ENCODE measurements at regions not wholly inside any gene's neighbourhood (a gene's known extent, or its start where the extent isn't known, plus 50 kb on each side); places are given as distances from the start of the nearest gene placed in this dataset.

DNA sequence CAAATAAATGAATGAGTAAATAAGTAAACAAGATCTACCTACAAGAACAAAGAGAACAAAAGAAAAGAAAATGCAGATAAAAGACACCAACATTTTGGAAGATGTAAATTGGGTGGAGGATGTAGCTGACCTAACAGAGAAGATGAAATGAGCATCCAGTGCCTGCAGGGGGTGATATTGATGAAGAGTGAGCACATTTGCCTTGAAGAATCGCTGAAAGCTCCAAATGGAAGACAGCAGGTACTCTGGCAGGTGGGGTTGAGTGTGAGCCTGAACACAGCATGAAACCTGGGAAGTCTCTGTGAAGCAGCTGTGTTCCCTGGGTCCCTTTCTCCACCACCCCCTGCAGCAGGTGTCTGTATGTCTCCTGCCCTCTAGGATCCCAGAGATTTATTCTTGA, 125.6 kb downstream of the NXNL2 start:
- Histone ChIP-seq H4K20me1 (ENCODE audit: insufficient read depth, low read length) (no peaks in the 10 kb centered on the region), H3K9me3 (replicated peaks in 1 of 2; ENCODE audit: control insufficient read depth in 1 of 2, insufficient read depth in 1 of 2, low read length in 2 of 2) (no peaks in the 10 kb centered on the region), H3K9ac (ENCODE audit: insufficient read depth, low read length, poor library complexity, severe bottlenecking) (no peak overlapping the region), H3K79me2 (ENCODE audit: insufficient read depth, low read length) (no peaks in the 10 kb centered on the region), H3K4me3 (replicated peaks in 1 of 3; ENCODE audit: low read depth in 2 of 3, low read length in 3 of 3) (no peak overlapping the region), H3K27ac (ENCODE audit: low read depth in 1 of 2, low read length in 2 of 2) (no peak overlapping the region), H2AFZ (ENCODE audit: insufficient read depth, low read depth, low read length, poor library complexity, severe bottlenecking) (no peak overlapping the region), H3K27me3 (ENCODE audit: control insufficient read depth in 2 of 2, insufficient read depth in 2 of 2, low read length in 2 of 2) (no peaks in the 10 kb centered on the region), H3K4me1 (ENCODE audit: control insufficient read depth in 1 of 2, insufficient read depth in 2 of 2, low read length in 2 of 2) (no peaks in the 10 kb centered on the region), H3K4me2 (replicated peaks; ENCODE audit: extremely low read depth, low read length, poor library complexity, severe bottlenecking) (no peak overlapping the region), H3K36me3 (replicated peaks in 1 of 2; ENCODE audit: control insufficient read depth in 1 of 2, insufficient read depth in 2 of 2, low read length in 2 of 2) (no peaks in the 10 kb centered on the region)
- peaks cover 1 to 4% (median 3%) of the 10 kb centered on the region in 3 donors for H3K27me3 Mint-ChIP-seq (ENCODE audit: low read depth in 3 of 3)
- no peak overlapping the region for H3K4me3 Mint-ChIP-seq
- DNase-seq = no peak
- intact Hi-C loops (cut with micrococcal nuclease) = no loop called here
- no peaks in the 10 kb centered on the region for H3K4me1 Mint-ChIP-seq
- TF ChIP-seq CTCF (IDR thresholded peaks at IDR 0.05) = peak; percentile 12
- H3K9me3 Mint-ChIP-seq = peaks cover 0 to 3% (median 0%) of the 10 kb centered on the region in 7 donors
- H3K27ac Mint-ChIP-seq = no peak overlapping the region
- H3K36me3 Mint-ChIP-seq = no peaks in the 10 kb centered on the region
- WGBS (ENCODE audit: insufficient coverage) = 40% methylated on average over 1 of the region's 1 CpG

DNA sequence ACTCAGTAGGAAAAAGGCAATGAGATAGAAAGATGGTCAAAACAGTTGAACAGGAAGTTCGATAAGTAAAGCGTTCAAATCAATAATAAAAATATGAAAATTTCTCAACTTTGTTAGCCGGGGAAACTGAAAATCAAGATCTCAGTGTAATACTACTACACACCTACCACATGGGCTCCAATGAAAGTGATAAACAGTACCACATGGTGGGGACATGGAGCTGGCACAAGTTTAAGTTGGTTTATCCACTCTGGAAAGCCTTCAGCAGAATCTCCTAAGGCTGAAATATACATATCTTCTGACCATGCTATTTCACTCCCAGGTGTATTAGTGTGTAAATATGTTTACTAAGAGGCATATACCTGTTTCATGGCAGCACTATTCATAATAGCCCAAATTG, 126.8 kb downstream of the NXNL2 start:
- no peaks in the 10 kb centered on the region for H3K36me3 ChIP-seq (replicated peaks in 1 of 2; ENCODE audit: control insufficient read depth in 1 of 2, insufficient read depth in 2 of 2, low read length in 2 of 2)
- H3K27ac ChIP-seq (ENCODE audit: low read depth in 1 of 2, low read length in 2 of 2) = no peak overlapping the region
- no peaks in the 10 kb centered on the region for H3K27me3 ChIP-seq (ENCODE audit: control insufficient read depth in 2 of 2, insufficient read depth in 2 of 2, low read length in 2 of 2)
- TF ChIP-seq CTCF (IDR thresholded peaks at IDR 0.05) = no peak
- intact Hi-C loops (cut with micrococcal nuclease) = no loop called here
- DNase-seq = no peak
- H3K79me2 ChIP-seq (ENCODE audit: insufficient read depth, low read length) = no peaks in the 10 kb centered on the region
- peaks cover 0 to 3% (median 0%) of the 10 kb centered on the region in 7 donors for H3K9me3 Mint-ChIP-seq
- no peak overlapping the region for H3K4me2 ChIP-seq (replicated peaks; ENCODE audit: extremely low read depth, low read length, poor library complexity, severe bottlenecking)
- H3K4me3 ChIP-seq (replicated peaks in 1 of 3; ENCODE audit: low read depth in 2 of 3, low read length in 3 of 3) = no peak overlapping the region
- H3K4me1 Mint-ChIP-seq = no peaks in the 10 kb centered on the region
- H3K27ac Mint-ChIP-seq = no peak overlapping the region
- H4K20me1 ChIP-seq (ENCODE audit: insufficient read depth, low read length) = no peaks in the 10 kb centered on the region
- H2AFZ ChIP-seq (ENCODE audit: insufficient read depth, low read depth, low read length, poor library complexity, severe bottlenecking) = no peak overlapping the region
- H3K4me1 ChIP-seq (ENCODE audit: control insufficient read depth in 1 of 2, insufficient read depth in 2 of 2, low read length in 2 of 2) = no peaks in the 10 kb centered on the region
- H3K36me3 Mint-ChIP-seq = no peaks in the 10 kb centered on the region
- H3K4me3 Mint-ChIP-seq = no peak overlapping the region
- H3K9ac ChIP-seq (ENCODE audit: insufficient read depth, low read length, poor library complexity, severe bottlenecking) = no peak overlapping the region
- H3K9me3 ChIP-seq (replicated peaks in 1 of 2; ENCODE audit: control insufficient read depth in 1 of 2, insufficient read depth in 1 of 2, low read length in 2 of 2) = no peaks in the 10 kb centered on the region
- peaks cover 1 to 3% (median 3%) of the 10 kb centered on the region in 3 donors for H3K27me3 Mint-ChIP-seq (ENCODE audit: low read depth in 3 of 3)
- 100% methylated on average over 3 of the region's 3 CpGs for WGBS (ENCODE audit: insufficient coverage)

Data from CD14-positive monocyte (primary cell).